Stimulated activated CD8-positive, alpha-beta memory T cell treated with anti-CD3 and anti-CD28 coated beads, Interleukin-7, amount 100 ng/mL, for 4 hours (primary cell): ENCODE measurements at regions not wholly inside any gene's neighbourhood (a gene's known extent, or its start where the extent isn't known, plus 50 kb on each side); places are given as distances from the start of the nearest gene placed in this dataset.

ENCODE experiments used
- DNase-seq, 2 donors: peaks; one replicate each; pipeline ENCODE4 v3.0.0-alpha.2; 2020; ENCODE audit warnings: low read depth in 2 of 2

GRCh38 chr6:145370559-145370958 lies 364.8 kb downstream of the EPM2A start:
- DNase-seq = no peak

- no peak for DNase-seq
These were observed 362.6 kb downstream of the EPM2A start for GRCh38 chr6:145372671-145373151.

GRCh38 chr6:145373826-145374225 lies 361.5 kb downstream of the EPM2A start:
- DNase-seq = no peak

GRCh38 chr6:145374570-145374969 lies 360.8 kb downstream of the EPM2A start:
- DNase-seq = no peak

- no peak for DNase-seq
These were observed 359.8 kb downstream of the EPM2A start for GRCh38 chr6:145375502-145375901.

GRCh38 chr6:145380186-145380585 lies 355.1 kb downstream of the EPM2A start:
- no peak for DNase-seq

- DNase-seq = no peak
These were observed 353.4 kb downstream of the EPM2A start for GRCh38 chr6:145381941-145382340.

- no peak for DNase-seq
These were observed 351.9 kb downstream of the EPM2A start for GRCh38 chr6:145383428-145383827.

- no peak for DNase-seq
These were observed 350.8 kb downstream of the EPM2A start for GRCh38 chr6:145384503-145384902.

GRCh38 chr6:145396499-145396898 lies 338.8 kb downstream of the EPM2A start:
- no peak for DNase-seq

GRCh38 chr6:145400508-145400907 lies 334.8 kb downstream of the EPM2A start:
- DNase-seq = no peak

- no peak for DNase-seq
These were observed 330.2 kb downstream of the EPM2A start for GRCh38 chr6:145405006-145405551.

- no peak for DNase-seq
These were observed 328.5 kb downstream of the EPM2A start for GRCh38 chr6:145406783-145407182.

GRCh38 chr6:145415616-145416015 lies 319.7 kb downstream of the EPM2A start:
- DNase-seq = no peak

- DNase-seq = no peak
These were observed 314.7 kb downstream of the EPM2A start for GRCh38 chr6:145420599-145420998.

- no peak for DNase-seq
These were observed 311.4 kb downstream of the EPM2A start for GRCh38 chr6:145423936-145424335.

- no peak for DNase-seq
These were observed 308.1 kb downstream of the EPM2A start for GRCh38 chr6:145427232-145427631.

- no peak for DNase-seq
These were observed 306.6 kb downstream of the EPM2A start for GRCh38 chr6:145428706-145429105.

- DNase-seq = no peak
These were observed 293.2 kb downstream of the EPM2A start for GRCh38 chr6:145442110-145442509.

GRCh38 chr6:145445674-145446073 lies 289.6 kb downstream of the EPM2A start:
- no peak for DNase-seq

GRCh38 chr6:145451029-145451428 lies 284.3 kb downstream of the EPM2A start:
- DNase-seq = no peak

- no peak for DNase-seq
These were observed 281.9 kb downstream of the EPM2A start for GRCh38 chr6:145453376-145453775.

GRCh38 chr6:145454006-145454405 lies 281.3 kb downstream of the EPM2A start:
- DNase-seq = no peak

GRCh38 chr6:145457556-145457955 lies 277.8 kb downstream of the EPM2A start:
- no peak for DNase-seq
